HG03457 (cell line): ENCODE measurements at regions not wholly inside any gene's neighbourhood (a gene's known extent, or its start where the extent isn't known, plus 50 kb on each side); places are given as distances from the start of the nearest gene placed in this dataset.
"Not testable (repeated sequence)": the region's sequence is repeated elsewhere in the genome, so short reads cannot be mapped to it uniquely, and the experiment has no call there.

ENCODE experiments used
- ATAC-seq: cut with Tn5 transposase; IDR thresholded peaks from one replicate; pipeline ENCODE4 v1.9.1; 2021; ENCODE audit warnings: moderate number of reproducible peaks; ENCODE audit not compliant: unreplicated experiment

GRCh38 chr3:80384811-80385210 lies 617.0 kb upstream of the ROBO1 start:
- ATAC-seq, result no peak

GRCh38 chr3:80374423-80374822 lies 606.6 kb upstream of the ROBO1 start:
- ATAC-seq, result no peak

GRCh38 chr3:80368616-80369015 lies 600.8 kb upstream of the ROBO1 start:
- ATAC-seq, result no peak

- no peak for ATAC-seq
Measured at GRCh38 chr3:80366808-80367548, 599.2 kb upstream of the ROBO1 start.

- ATAC-seq, result no peak
Measured at GRCh38 chr3:80357761-80358160, 590.0 kb upstream of the ROBO1 start.

DNA sequence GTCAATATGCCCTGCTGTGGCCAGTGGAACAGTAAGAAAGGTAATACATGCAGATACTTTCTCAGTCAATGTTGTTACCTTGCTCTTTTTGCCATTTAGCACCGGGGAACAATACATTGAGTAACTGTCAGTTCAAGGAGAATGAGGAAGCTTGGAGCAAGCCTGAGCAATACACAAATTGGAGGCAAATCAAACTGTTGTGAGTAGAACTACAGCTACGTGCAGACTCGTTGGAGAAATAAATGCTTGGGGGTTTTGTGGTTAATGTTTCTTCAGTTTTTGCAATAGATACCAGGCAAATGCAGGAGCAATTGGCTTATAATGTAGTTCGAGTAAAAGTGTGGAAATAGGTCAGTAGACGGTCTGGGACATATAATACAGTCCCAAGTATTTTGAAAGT lies 587.3 kb upstream of the ROBO1 start:
- no peak for ATAC-seq

GRCh38 chr3:80351201-80351600 lies 583.4 kb upstream of the ROBO1 start:
- ATAC-seq, result no peak

- ATAC-seq, result no peak
Measured at GRCh38 chr3:80350771-80351170, 583.0 kb upstream of the ROBO1 start.

DNA sequence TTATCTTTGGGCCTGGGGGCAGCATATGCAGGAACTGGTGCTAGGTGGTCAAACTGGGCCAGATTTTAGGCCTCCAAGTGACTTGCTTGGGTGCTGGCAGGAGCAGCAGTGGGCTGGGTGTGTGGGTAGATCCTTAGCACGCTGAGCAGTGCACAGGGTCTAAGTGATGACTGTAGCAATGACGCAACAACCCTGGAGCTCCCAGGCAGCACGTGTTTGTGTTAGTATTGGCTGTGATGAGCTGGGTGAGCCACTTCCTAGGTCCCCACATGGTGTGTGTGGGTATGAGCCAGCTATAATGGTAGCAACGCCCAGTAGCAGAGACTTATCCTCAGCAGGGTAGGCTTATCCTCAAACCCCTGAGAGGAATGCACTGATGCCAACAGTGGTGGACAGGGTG lies 570.6 kb upstream of the ROBO1 start:
- no peak for ATAC-seq

DNA sequence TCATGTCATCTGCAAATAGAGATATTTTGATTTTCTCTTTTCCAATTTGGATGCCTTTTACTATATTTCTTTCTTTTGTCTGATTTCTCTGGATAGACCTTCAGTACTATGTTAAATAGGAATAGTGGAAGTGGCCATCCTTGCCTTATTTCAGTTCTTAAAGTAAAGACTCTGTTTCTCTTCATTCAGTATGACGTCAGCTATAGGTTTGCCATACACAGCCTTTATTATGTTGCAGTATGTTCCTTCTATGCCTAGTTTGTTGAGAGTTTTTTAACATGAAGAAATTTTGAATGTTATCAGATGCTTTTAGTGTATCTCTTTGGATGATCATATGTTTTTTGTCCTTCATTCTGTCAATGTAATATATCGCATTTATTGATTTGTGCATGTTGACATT lies 566.7 kb upstream of the ROBO1 start:
- no peak for ATAC-seq

DNA sequence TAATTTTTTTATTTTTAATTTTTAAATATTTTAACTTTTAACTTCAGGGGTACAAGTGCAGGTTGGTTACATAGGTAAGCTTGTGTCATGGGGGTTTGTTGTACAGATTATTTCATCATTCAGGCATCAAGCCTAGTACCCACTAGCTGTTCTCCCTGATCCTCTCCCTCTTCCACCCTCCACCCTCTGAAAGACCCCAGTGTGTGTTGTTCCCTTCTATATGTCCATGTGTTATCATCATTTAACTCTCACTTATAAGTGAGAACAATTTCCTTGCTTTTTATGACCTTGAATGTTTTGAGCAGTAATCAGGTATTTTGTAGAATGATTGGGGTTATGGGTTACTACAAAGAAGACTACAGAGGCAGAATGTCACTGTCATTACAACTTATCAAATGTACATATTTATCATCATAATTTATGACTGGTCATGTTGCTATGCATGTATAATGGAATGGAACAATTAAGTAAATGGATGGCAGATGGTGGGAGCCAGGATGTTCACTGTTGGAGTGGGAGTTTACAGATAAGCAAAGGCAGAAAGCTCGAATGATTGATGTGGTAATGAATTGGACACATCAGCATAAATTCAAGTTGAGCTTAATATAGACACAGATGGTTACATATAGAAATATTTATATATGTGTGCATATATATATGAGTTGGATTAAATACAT lies 563.8 kb upstream of the ROBO1 start:
- ATAC-seq, result no peak

GRCh38 chr3:80314541-80314940 lies 546.7 kb upstream of the ROBO1 start:
- not testable (repeated sequence) for ATAC-seq

DNA sequence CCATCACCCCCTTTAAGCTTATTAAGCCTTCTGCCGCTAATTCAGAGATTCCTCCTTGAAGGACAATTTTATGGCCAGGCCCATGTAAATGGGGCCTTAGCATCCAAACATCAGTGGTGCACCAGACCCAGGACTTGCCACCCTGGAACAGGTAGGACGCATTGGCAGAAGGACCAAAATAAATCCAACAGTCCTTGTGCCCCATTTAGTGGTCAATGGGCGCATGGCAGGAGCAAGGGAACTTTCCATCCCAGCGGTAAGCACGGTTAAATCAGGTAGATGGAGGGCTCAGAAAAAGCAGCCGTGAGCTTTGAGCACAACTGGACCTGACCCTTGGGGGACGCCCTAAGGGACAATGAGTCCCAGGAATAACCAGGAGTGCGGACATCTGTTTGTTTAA lies 540.8 kb upstream of the ROBO1 start:
- ATAC-seq, result no peak

DNA sequence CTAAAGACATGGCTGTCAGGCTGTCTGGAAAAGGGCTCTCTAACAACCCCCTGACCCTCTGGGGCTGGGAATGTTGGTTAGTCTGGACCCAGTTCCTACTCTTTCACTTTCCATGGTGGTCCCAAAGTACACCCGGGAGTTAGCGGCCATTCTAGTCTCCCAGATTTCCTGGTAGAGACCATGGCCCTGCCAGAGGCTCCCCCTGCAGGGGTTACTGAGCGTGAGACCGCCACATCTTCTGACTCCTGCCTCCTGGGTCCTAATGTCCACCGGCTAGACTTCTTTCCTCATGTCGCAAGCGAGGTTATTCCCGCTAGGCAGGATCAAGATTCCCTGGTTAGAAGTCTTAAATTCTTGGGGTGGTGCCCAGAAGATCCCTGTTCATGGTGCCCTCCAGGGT lies 540.0 kb upstream of the ROBO1 start:
- ATAC-seq, result no peak

DNA sequence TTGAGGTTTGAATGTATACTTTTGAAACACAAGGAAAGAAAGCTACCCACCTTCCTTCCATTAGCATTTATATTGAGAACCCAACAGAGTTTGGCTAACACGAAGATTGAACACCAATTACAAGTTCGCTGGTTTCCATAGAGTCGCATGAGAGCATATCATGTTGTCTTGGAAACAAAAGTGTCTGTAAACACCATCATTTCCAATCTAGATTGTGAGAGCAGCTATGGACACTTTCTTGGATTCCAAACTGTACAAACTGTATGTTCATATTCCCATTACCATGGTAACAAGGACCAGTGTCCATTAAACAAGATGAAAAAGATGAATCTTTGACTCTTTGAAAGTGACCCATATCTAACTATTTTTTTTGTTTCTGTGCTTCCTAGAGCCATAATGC lies 529.9 kb upstream of the ROBO1 start:
- no peak for ATAC-seq

DNA sequence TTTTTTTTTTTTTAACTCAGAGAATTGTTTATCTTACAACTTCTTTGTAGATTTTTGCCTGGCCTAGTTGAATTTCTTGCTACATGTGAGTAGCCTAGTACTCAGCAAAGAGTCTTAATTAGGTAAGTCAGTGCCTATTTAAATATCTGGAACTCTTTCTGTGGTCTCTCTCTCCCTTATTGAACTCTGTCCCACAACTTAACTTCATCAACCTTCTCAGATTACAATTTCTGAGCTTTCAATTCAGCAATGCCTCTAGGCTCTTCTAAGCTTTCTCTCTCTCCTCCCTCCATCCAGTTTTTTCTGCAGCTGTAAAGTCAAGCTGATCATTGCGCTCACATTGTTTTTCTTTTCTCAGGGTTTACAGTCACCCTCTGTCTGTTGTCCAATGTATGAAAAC lies 517.6 kb upstream of the ROBO1 start:
- ATAC-seq, result no peak

- no peak for ATAC-seq
Measured at GRCh38 chr3:80283783-80284182, 516.0 kb upstream of the ROBO1 start.

DNA sequence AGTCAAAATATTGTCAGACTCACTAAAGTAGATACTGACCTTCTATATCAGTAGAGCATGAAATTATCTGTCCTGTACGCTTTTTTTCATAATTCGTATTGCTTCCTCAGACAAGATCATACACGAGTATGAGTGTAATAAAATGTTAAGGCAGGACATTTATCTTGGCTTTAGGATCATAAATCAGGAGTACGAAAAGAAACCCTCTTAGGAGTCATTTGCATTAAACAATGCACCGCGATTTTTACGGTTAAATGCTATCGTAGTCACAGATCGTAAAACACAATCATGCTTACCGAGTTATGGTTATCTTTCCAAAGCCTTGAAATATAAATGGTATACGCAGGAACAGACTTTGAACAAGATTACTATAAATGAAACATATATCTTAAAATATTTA lies 510.3 kb upstream of the ROBO1 start:
- ATAC-seq, result no peak

DNA sequence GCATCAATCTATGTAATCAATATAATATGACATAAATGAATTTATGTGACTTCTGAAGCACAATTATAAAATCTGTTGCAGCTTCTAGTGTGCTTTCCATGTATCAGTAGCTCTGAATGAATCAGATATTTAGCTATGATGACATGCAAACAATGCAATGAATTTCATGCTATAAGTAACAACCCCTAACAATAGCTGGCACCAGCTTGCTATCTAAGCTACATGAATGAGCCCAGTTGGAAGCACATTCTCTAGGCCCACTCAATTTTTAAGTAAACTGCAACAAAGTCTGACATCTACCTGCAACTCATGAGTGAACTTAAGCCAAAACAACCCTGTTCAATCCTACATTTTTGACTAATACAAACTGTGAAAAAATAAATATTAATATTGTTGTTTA lies 507.3 kb upstream of the ROBO1 start:
- no peak for ATAC-seq

GRCh38 chr3:80263260-80263659 lies 495.5 kb upstream of the ROBO1 start:
- ATAC-seq, result no peak

DNA sequence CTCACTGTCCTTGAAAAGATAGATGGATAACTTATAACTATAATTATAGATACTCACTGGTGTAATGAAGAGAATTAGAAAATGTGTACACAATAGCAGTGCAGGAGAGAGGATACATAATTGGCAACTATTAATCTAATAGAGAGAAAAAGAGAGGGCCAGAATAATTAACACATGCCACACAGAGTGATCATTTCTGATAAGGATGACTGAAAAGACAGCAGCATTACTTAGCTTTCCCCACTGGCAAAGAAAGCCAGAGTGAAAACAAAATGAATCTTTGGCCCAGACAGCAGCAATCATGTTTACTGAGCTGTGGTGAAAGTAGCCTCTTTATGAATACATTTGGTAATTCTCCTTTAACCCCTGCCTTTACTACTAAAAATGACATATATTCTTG lies 493.3 kb upstream of the ROBO1 start:
- ATAC-seq, result no peak

DNA sequence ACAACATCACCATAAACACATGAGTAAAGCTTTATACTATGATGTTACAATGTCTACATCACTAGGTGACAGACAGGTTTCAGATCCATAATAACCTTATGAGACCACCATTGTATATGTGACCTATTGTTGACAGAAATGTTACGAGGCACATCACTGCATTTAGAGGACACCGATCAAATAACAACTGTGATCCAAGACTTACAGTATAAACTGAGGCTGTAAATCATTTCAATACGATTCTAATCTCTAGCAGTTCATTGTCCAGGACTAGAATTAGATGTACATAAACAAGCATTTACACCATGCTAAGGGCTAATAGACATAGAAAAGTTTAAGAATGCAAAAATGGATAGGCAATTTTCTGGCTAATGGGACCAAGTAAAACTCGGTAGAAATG lies 491.9 kb upstream of the ROBO1 start:
- no peak for ATAC-seq

DNA sequence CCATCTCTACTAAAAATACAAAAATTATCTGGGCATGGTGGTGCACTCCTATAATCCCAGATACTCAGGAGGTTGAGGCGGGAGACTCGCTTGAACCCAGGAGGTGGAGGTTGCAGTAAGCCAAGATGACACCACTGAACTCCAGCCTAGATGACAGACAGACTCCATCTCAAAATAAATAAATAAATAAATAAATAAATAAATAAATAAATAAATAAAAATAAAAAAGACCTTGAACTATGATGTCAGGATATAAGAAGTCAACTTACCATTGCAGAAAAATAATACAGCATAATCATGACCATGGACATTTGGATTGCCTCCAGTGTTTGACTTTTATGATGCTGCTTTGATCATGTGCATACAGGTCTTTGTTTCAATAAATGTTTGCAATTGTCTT lies 484.3 kb upstream of the ROBO1 start:
- ATAC-seq, result no peak
